Esophagus muscularis mucosa (tissue), 3 donors: ENCODE measurements at regions not wholly inside any gene's neighbourhood (a gene's known extent, or its start where the extent isn't known, plus 50 kb on each side); places are given as distances from the start of the nearest gene placed in this dataset.

Source experiments
- CTCF ChIP-seq, 3 experiments: fragments of 200-600 bp in 2 of 3; fragments of 450-650 bp in 1 of 3; sonication (generic) in 2 of 3; IDR thresholded peaks; one replicate each; pipeline ENCODE4 v1.5.1; 2017 to 2019; ENCODE audit warnings: antibody characterized with exemption in 3 of 3, mild to moderate bottlenecking in 2 of 3, moderate library complexity in 1 of 3
- POLR2A ChIP-seq: fragments of 450-650 bp; IDR thresholded peaks from one replicate; pipeline ENCODE4 v1.6.1; 2017; ENCODE audit warnings: antibody characterized with exemption, moderate library complexity, mild to moderate bottlenecking, low read depth

- TF ChIP-seq POLR2A (no peak), CTCF (IDR thresholded peaks at IDR 0.05) (no peak)
These were observed 308.7 kb downstream of the PTEN start for GRCh38 chr10:88172159-88172558.
